ENCODE measurements at regions not wholly inside any gene's neighbourhood (a gene's known extent, or its start where the extent isn't known, plus 50 kb on each side); places are given as distances from the start of the nearest gene placed in this dataset.
"Not testable (repeated sequence)": the region's sequence is repeated elsewhere in the genome, so short reads cannot be mapped to it uniquely, and the experiment has no call there.

GRCh38 chr14:89507926-89508460 is 91.0 kb upstream of the FOXN3 start:
- no peak for TF ChIP-seq Cebpa-rat (IDR thresholded peaks at IDR 0.05)
- Histone ChIP-seq H3K9ac (no peak overlapping the region), H3K4me3 (no peak overlapping the region), H3K27me3 (no peaks in the 10 kb centered on the region), H3K9me3 (replicated peaks in 1 of 11) (peaks cover 0 to 18% (median 12%) of the 10 kb centered on the region in 11 experiments; a peak in 11 of 22 replicates), H3K27ac (no peak overlapping the region), H3K4me1 (peaks cover 39 to 60% (median 49%) of the 10 kb centered on the region in 10 experiments), H3K36me3 (peaks cover 0 to 17% (median 9%) of the 10 kb centered on the region in 11 experiments; a peak in 11 of 22 replicates), H3K4me2 (peak overlapping the region in 8 of 11 experiments; percentile 3 to 34 (median 20); a peak in 11 of 22 replicates), H4K20me1 (peaks cover 0 to 52% (median 17%) of the 10 kb centered on the region in 11 experiments; a peak in 13 of 22 replicates)

- peak overlapping the region in 6 of 11 experiments; percentile 7 to 34 (median 28); a peak in 8 of 22 replicates for H3K4me2 ChIP-seq
- H3K36me3 ChIP-seq: peaks cover 0 to 13% (median 8%) of the 10 kb centered on the region in 11 experiments; a peak in 11 of 22 replicates
- peaks cover 0 to 56% (median 17%) of the 10 kb centered on the region in 11 experiments; a peak in 13 of 22 replicates for H4K20me1 ChIP-seq
- H3K9me3 ChIP-seq (replicated peaks in 1 of 11): peaks cover 0 to 13% (median 8%) of the 10 kb centered on the region in 11 experiments; a peak in 11 of 22 replicates
- H3K27ac ChIP-seq: no peak overlapping the region
- no peak overlapping the region for H3K9ac ChIP-seq
- no peak for TF ChIP-seq Cebpa-rat (IDR thresholded peaks at IDR 0.05)
- peaks cover 41 to 60% (median 49%) of the 10 kb centered on the region in 10 experiments for H3K4me1 ChIP-seq
- no peaks in the 10 kb centered on the region for H3K27me3 ChIP-seq
- H3K4me3 ChIP-seq: no peak overlapping the region
Observed at GRCh38 chr14:89507521-89507920, 90.5 kb upstream of the FOXN3 start.

GRCh38 chr14:89506891-89507452 is 89.9 kb upstream of the FOXN3 start:
- not testable (repeated sequence) for H3K4me2 ChIP-seq; H3K9ac ChIP-seq; H3K27me3 ChIP-seq; H3K4me3 ChIP-seq; H3K9me3 ChIP-seq (replicated peaks in 1 of 11); H3K27ac ChIP-seq; H3K36me3 ChIP-seq
- Histone ChIP-seq H4K20me1 (peaks cover 0 to 59% (median 17%) of the 10 kb centered on the region in 11 experiments; a peak in 13 of 22 replicates), H3K4me1 (peaks cover 41 to 60% (median 49%) of the 10 kb centered on the region in 10 experiments)

GRCh38 chr14:89504602-89505313 is 87.7 kb upstream of the FOXN3 start:
- peaks cover 0 to 50% (median 17%) of the 10 kb centered on the region in 11 experiments; a peak in 13 of 22 replicates for H4K20me1 ChIP-seq
- peaks cover 5 to 18% (median 12%) of the 10 kb centered on the region in 11 experiments; a peak in 20 of 22 replicates for H3K36me3 ChIP-seq
- H3K4me1 ChIP-seq: peaks cover 22 to 38% (median 29%) of the 10 kb centered on the region in 10 experiments
- H3K9me3 ChIP-seq (replicated peaks in 1 of 11): peaks cover 0 to 6% (median 0%) of the 10 kb centered on the region in 11 experiments; a peak in 1 of 22 replicates
- peak overlapping the region in 9 of 11 experiments; percentile 4 to 76 (median 31); a peak in 16 of 22 replicates for H3K27ac ChIP-seq
- H3K27me3 ChIP-seq: no peaks in the 10 kb centered on the region
- peak overlapping the region; percentile 40 to 87 (median 68) for H3K4me2 ChIP-seq
- peak overlapping the region in 3 of 11 experiments; percentile 32 to 53 (median 50); a peak in 4 of 22 replicates for H3K9ac ChIP-seq
- no peak overlapping the region for H3K4me3 ChIP-seq
- TF ChIP-seq Cebpa-rat (IDR thresholded peaks at IDR 0.05): peak in 4 of 11 experiments; percentile 23 to 47 (median 28); a peak in 3 of 22 replicates

GRCh38 chr14:89504091-89504490 is 87.1 kb upstream of the FOXN3 start:
- no peak for TF ChIP-seq Cebpa-rat (IDR thresholded peaks at IDR 0.05)
- Histone ChIP-seq H3K27me3 (no peaks in the 10 kb centered on the region), H3K4me3 (no peak overlapping the region), H3K36me3 (peaks cover 5 to 21% (median 13%) of the 10 kb centered on the region in 11 experiments; a peak in 20 of 22 replicates), H3K9ac (peak overlapping the region in 2 of 11 experiments; percentile 50 to 53; a peak in 4 of 22 replicates), H3K4me2 (peak overlapping the region; percentile 40 to 87 (median 68)), H3K4me1 (peaks cover 22 to 37% (median 29%) of the 10 kb centered on the region in 10 experiments), H4K20me1 (peaks cover 0 to 44% (median 17%) of the 10 kb centered on the region in 11 experiments; a peak in 13 of 22 replicates), H3K27ac (peak overlapping the region in 8 of 11 experiments; percentile 9 to 76 (median 34); a peak in 12 of 22 replicates), H3K9me3 (replicated peaks in 1 of 11) (peaks cover 0 to 6% (median 0%) of the 10 kb centered on the region in 11 experiments; a peak in 1 of 22 replicates)

- Histone ChIP-seq H4K20me1 (peaks cover 0 to 38% (median 14%) of the 10 kb centered on the region in 11 experiments; a peak in 13 of 22 replicates), H3K27me3 (no peaks in the 10 kb centered on the region), H3K9ac (peak overlapping the region in 1 of 11 experiments; percentile 53; a peak in 1 of 22 replicates), H3K4me3 (no peak overlapping the region), H3K27ac (peak overlapping the region in 3 of 11 experiments; percentile 61 to 76 (median 71); a peak in 4 of 22 replicates), H3K36me3 (peaks cover 5 to 21% (median 13%) of the 10 kb centered on the region in 11 experiments; a peak in 20 of 22 replicates), H3K9me3 (replicated peaks in 1 of 11) (peaks cover 0 to 6% (median 0%) of the 10 kb centered on the region in 11 experiments; a peak in 1 of 22 replicates), H3K4me2 (peak overlapping the region; percentile 40 to 87 (median 68); a peak in 21 of 22 replicates), H3K4me1 (peaks cover 22 to 33% (median 27%) of the 10 kb centered on the region in 10 experiments)
- no peak for TF ChIP-seq Cebpa-rat (IDR thresholded peaks at IDR 0.05)
Observed at GRCh38 chr14:89503431-89503996, 86.5 kb upstream of the FOXN3 start.

- Histone ChIP-seq H3K9me3 (replicated peaks in 1 of 11) (peaks cover 0 to 6% (median 0%) of the 10 kb centered on the region in 11 experiments; a peak in 1 of 22 replicates), H3K4me1 (peaks cover 21 to 28% (median 23%) of the 10 kb centered on the region in 10 experiments), H3K27ac (no peak overlapping the region), H3K4me2 (peak overlapping the region in 3 of 11 experiments; percentile 65 to 87 (median 83); a peak in 2 of 22 replicates), H3K36me3 (peaks cover 5 to 21% (median 13%) of the 10 kb centered on the region in 11 experiments; a peak in 20 of 22 replicates), H4K20me1 (peaks cover 0 to 33% (median 13%) of the 10 kb centered on the region in 11 experiments; a peak in 13 of 22 replicates), H3K4me3 (no peak overlapping the region), H3K27me3 (no peaks in the 10 kb centered on the region), H3K9ac (no peak overlapping the region)
- no peak for TF ChIP-seq Cebpa-rat (IDR thresholded peaks at IDR 0.05)
Observed at GRCh38 chr14:89502966-89503365, 85.9 kb upstream of the FOXN3 start.

- H3K27ac ChIP-seq: no peak overlapping the region
- no peak overlapping the region for H3K4me3 ChIP-seq
- peaks cover 16 to 29% (median 23%) of the 10 kb centered on the region in 10 experiments for H3K4me1 ChIP-seq
- peaks cover 5 to 21% (median 13%) of the 10 kb centered on the region in 11 experiments; a peak in 20 of 22 replicates for H3K36me3 ChIP-seq
- no peak for TF ChIP-seq Cebpa-rat (IDR thresholded peaks at IDR 0.05)
- H4K20me1 ChIP-seq: peaks cover 0 to 23% (median 13%) of the 10 kb centered on the region in 11 experiments; a peak in 13 of 22 replicates
- H3K9me3 ChIP-seq (replicated peaks in 1 of 11): peaks cover 0 to 5% (median 0%) of the 10 kb centered on the region in 11 experiments; a peak in 1 of 22 replicates
- H3K4me2 ChIP-seq: no peak overlapping the region
- no peaks in the 10 kb centered on the region for H3K27me3 ChIP-seq
- H3K9ac ChIP-seq: no peak overlapping the region
Observed at GRCh38 chr14:89501381-89501780, 84.3 kb upstream of the FOXN3 start.
